Mucosa of gallbladder (tissue), 1 donor: ENCODE measurements at regions not wholly inside any gene's neighbourhood (a gene's known extent, or its start where the extent isn't known, plus 50 kb on each side); places are given as distances from the start of the nearest gene placed in this dataset.
"Not testable (repeated sequence)": the region's sequence is repeated elsewhere in the genome, so short reads cannot be mapped to it uniquely, and the experiment has no call there.

Experiments used
- DNase-seq: peaks from one replicate; pipeline ENCODE4 v3.0.0-alpha.2; 2020; ENCODE audit warnings: low spot score
- donor health status: DM: no; HTN: no; CAD: no.

- DNase-seq, result no peak
Measured at GRCh38 chr1:194825382-194825781, 1639.0 kb upstream of the B3GALT2 start.

GRCh38 chr1:194821091-194821490 is 1634.7 kb upstream of the B3GALT2 start:
- DNase-seq, result no peak

- DNase-seq, result no peak
Measured at GRCh38 chr1:194818674-194819073, 1632.3 kb upstream of the B3GALT2 start.

- DNase-seq, result no peak
Measured at GRCh38 chr1:194816859-194817258, 1630.4 kb upstream of the B3GALT2 start.

DNA sequence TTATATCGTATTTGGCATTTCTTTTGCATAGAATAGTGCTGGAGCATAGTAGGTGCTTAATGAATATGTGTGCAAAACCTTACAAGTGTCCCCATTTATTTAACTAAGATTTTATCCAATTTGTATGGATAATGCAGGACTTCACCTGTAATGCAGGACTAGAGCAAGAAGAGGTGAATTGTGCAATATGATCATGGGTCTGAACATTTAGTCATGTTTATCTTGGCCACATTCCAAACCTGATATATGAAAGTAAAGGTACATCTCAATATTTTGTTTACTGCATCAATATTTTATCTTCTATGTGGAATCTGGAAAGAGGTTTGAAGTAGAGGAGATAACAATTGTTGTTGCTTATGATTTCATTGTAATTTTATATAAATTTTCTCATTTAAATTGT is 1626.7 kb upstream of the B3GALT2 start:
- no peak for DNase-seq

DNA sequence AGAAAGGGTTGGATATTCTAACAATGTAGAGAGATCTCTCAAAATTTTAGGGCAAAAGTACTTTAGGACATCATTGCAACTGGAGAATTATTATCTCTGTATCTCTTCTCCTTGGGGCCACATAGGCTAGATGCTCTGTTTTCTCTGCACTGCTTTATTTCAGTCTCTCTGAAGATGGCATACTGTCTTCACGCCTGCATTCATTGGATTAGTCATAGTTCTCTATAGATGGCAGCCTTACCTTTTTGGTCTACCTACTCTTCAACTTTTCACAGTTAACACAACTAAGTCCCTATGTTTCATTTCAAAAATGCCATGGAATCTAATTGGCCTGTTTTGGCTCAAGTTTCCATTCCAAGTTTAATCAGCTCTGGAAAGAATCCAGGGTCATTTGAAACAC is 1623.3 kb upstream of the B3GALT2 start:
- DNase-seq, result no peak

DNA sequence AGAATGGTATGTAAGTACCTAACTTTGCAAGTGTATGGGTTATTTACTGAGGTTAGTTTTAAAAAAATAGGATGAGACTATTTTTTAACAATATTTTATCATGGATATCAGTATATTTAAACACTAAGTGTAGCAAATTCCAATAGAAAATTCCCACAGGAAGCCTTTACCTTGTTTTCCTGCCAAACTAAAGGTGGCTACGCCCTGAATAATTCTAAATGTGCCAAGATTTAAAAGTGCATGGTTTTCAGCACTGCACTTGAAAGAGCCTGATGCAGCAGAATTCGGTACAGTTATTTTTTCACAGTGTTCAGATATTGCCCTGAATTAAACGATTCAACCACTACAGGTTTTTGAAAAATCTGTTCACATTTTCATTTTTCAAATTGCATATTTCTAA is 1622.8 kb upstream of the B3GALT2 start:
- DNase-seq, result no peak

GRCh38 chr1:194807530-194808220 is 1621.3 kb upstream of the B3GALT2 start:
- no peak for DNase-seq

GRCh38 chr1:194802572-194802971 is 1616.2 kb upstream of the B3GALT2 start:
- DNase-seq, result no peak

DNA sequence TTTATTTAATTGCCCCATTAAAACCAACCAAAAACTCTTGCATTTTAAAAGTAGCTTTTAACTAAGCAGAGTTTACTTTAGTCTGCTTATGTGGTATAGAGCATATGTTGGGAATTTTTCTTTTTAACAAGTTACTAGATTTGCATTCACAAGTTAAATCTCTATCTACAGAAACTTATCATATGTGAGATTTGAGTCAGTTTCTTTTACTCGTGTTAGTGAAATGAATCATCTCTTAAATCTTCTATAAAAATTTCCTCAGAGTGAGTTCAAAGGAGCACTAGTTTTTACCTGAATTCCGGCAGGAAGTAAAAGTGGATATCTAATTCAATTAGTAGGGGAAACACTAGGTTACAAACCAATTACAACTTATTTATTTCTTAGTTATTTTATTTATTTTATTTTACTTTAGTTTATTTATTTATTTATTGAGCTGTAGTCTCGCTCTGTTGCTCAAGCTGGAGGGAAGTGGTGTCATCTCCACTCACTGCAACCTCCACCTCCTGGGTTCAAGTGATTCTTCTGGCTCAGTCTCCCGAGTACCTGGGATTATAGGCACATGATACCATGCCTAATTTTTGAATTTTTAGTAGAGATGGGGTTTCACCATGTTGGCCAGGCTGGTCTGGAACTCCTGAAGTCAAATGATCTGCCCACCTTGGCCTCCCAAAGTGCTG is 1609.6 kb upstream of the B3GALT2 start:
- DNase-seq, result no peak

DNA sequence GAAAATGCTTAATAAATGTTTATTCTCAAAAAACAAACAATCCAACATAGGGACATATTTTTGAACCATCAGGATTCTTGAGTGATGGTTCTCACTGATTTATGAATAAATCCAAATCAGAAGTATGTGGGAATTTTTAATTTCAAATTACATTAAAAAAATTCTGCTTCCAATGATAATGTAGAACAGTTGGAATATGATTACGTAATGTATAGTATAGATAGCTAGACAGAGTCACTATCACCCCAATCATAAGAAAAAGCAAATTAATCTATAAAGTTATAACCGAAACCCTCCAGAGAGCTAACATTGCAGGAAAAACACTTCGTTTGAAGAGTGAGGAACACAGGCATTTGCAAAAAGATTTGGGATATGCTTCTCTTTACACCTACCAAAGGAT is 1600.6 kb upstream of the B3GALT2 start:
- no peak for DNase-seq

- no peak for DNase-seq
Measured at GRCh38 chr1:194786027-194786426, 1599.6 kb upstream of the B3GALT2 start.

GRCh38 chr1:194776657-194777056 is 1590.2 kb upstream of the B3GALT2 start:
- no peak for DNase-seq

DNA sequence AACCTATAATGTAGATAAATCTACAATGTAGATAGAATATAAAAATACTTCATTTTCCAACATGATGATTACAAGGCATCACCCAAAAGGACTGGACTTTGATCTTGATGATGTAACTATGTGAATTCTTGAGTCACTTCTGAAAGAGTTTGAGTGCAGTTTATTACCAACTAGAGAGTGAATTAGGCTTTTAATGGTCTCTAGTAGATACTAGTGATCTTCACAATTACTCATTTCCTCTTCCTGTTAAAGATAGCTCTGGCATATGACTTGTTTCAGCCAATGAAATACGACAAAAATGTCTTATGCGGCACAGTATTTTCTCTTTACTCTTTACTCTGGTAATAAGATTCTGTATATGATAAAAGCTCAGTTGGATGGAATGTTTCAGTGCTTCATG is 1588.1 kb upstream of the B3GALT2 start:
- DNase-seq, result no peak

DNA sequence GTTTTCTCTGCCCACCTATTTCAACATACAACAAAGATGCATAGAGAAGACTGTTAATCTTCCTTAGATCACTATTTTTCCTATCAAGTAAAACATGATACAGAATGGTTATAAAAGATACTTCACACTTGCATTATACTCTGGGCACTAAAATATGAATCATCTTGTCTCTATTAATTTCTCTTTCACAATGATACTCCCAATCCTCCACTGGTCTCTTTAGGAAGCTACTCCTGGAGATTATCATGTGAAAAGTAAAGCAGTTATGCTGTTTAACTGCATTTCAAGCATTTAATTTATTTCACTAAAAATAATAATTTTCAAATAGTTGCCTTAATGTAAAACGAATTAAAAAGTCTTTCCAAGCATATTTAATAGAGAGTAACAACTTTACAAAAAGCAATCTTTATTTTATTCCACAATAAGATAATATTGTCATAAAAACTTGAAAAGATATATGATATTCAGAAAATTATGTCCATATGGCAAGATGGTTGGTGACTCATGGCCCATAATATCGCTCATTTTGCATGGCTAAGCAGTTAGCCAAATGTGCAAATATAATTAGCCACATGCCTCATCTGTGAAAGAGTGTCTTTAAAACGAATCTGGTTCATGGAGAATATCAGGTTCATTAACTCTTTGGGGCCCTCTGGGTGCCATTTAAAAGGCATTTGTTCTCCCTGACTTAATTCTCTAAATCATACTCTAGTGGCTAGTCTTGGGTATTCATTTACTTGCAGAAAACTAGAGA is 1569.0 kb upstream of the B3GALT2 start:
- DNase-seq, result no peak

- not testable (repeated sequence) for DNase-seq
Measured at GRCh38 chr1:194738843-194739242, 1552.4 kb upstream of the B3GALT2 start.

DNA sequence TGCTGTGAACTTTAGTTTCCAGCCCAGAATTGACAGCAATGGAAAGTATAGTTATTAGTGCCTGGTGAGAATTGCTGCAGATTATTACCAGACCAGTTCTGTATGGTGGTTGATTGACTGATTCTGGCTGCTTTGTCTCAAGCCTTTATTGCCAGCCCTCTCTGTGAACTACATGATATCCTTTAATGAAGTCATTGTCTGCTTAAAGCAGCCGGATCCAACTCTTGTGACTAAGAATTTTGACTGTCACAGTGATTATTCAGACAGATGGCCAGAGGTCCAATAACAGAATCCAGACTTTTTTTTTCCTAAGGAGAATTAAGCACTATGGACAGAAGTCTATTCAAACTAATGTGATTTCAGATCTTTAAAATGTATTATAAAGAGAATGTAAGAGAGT is 1548.6 kb upstream of the B3GALT2 start:
- DNase-seq, result no peak

- no peak for DNase-seq
Measured at GRCh38 chr1:194731025-194731424, 1544.6 kb upstream of the B3GALT2 start.

GRCh38 chr1:194730304-194730703 is 1543.9 kb upstream of the B3GALT2 start:
- DNase-seq, result no peak

GRCh38 chr1:194723067-194723466 is 1536.7 kb upstream of the B3GALT2 start:
- DNase-seq, result no peak

- DNase-seq, result no peak
Measured at GRCh38 chr1:194717941-194718340, 1531.5 kb upstream of the B3GALT2 start.

DNA sequence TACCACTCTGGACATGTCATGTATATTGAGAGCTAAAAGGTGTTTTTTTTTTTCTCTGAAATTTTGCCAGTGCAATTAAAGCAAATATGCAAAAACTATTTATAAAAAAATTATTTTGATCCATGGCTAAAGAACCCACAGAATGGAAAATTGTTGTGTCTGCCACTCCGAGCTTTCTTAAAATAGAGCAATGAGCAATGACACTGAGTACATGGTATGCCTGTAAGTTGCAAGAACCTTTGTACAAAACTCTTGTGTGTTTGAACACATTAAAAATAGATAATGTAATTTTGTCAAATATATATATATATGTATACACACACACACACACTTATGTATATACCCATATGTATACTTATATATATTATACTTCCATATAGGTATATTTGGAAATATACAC is 1530.9 kb upstream of the B3GALT2 start:
- DNase-seq, result no peak

DNA sequence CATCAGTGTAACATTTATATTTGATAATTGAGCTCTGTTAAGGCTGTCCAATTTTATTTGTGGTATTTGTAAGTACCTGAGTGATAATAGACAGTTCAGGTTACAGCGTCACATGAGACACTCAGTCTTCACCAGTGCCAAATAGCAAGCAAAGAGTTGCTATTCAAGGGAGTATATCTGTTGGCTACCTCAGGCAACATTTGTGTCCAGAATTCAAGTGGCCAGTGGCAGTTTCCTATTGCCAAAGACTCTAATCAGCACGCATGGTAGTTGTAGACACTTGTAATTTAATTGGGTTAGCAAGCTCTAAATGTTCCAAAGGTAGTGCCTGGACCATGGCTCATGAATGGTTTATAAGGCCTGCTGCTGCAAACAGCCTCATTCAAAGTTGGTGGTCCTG is 1524.3 kb upstream of the B3GALT2 start:
- DNase-seq, result no peak
